Activated naive CD4-positive, alpha-beta T cell treated with anti-CD3 and anti-CD28 coated beads, Interleukin-2, amount 50 U/mL, for 72 hours (primary cell): ENCODE measurements at regions not wholly inside any gene's neighbourhood (a gene's known extent, or its start where the extent isn't known, plus 50 kb on each side); places are given as distances from the start of the nearest gene placed in this dataset.

Experiments used
- ATAC-seq, 2 donors: fragments of 150-1000 bp; cut with Tn5 transposase; 2 replicates each; pipeline ENCODE4 v1.10.0; 2021; ENCODE audit warnings: mild to moderate bottlenecking in 2 of 2, moderate library complexity in 2 of 2
- DNase-seq, 2 donors: peaks; one replicate each; pipeline ENCODE4 v3.0.0; 2021 to 2022; ENCODE audit warnings: low spot score in 2 of 2
- H3K27ac Mint-ChIP-seq, 2 donors: one replicate each; pipeline ENCODE4 v1.8.0; 2022; ENCODE audit warnings: mild to moderate bottlenecking in 2 of 2, mixed read lengths in 2 of 2
- H3K36me3 Mint-ChIP-seq, 2 donors: one replicate each; pipeline ENCODE4 v1.8.0; 2022; ENCODE audit warnings: mixed read lengths in 2 of 2
- H3K9me3 Mint-ChIP-seq, 2 donors: one replicate each; pipeline ENCODE4 v1.8.0; 2022; ENCODE audit warnings: mixed read lengths in 2 of 2

- DNase-seq (no peak), ATAC-seq (no peak)
- H3K9me3 Mint-ChIP-seq = peaks cover 4% of the 10 kb centered on the region in 2 donors
Measured at GRCh38 chr3:135691240-135691639, 274.3 kb upstream of the PPP2R3A start.

GRCh38 chr3:135694142-135694541, 271.4 kb upstream of the PPP2R3A start:
- DNase-seq (no peak), ATAC-seq (no peak)
- Mint-ChIP-seq H3K9me3 (peaks cover 0 to 4% of the 10 kb centered on the region in 2 donors), H3K36me3 (no peaks in the 10 kb centered on the region), H3K27ac (no peak overlapping the region)

More at GRCh38 chr3:135691240-135691639, 274.3 kb upstream of the PPP2R3A start:
- Mint-ChIP-seq H3K27ac (no peak overlapping the region), H3K36me3 (no peaks in the 10 kb centered on the region)

GRCh38 chr3:135699741-135700140, 265.8 kb upstream of the PPP2R3A start:
- Mint-ChIP-seq H3K9me3 (no peaks in the 10 kb centered on the region), H3K27ac (no peak overlapping the region), H3K36me3 (no peaks in the 10 kb centered on the region)
- no peak for ATAC-seq
- no peak for DNase-seq

- no peak for ATAC-seq
- no peak for DNase-seq
- Mint-ChIP-seq H3K9me3 (no peaks in the 10 kb centered on the region), H3K27ac (no peak overlapping the region), H3K36me3 (no peaks in the 10 kb centered on the region)
Measured at GRCh38 chr3:135706758-135707375, 258.7 kb upstream of the PPP2R3A start.

GRCh38 chr3:135719449-135719848, 246.1 kb upstream of the PPP2R3A start:
- DNase-seq = no peak
- Mint-ChIP-seq H3K36me3 (no peaks in the 10 kb centered on the region), H3K27ac (no peak overlapping the region), H3K9me3 (peaks cover 13 to 14% of the 10 kb centered on the region in 2 donors)
- ATAC-seq = no peak

- H3K9me3 Mint-ChIP-seq = peaks cover 32 to 39% of the 10 kb centered on the region in 2 donors
- H3K27ac Mint-ChIP-seq = no peak overlapping the region
- peaks cover 0 to 5% of the 10 kb centered on the region in 2 donors for H3K36me3 Mint-ChIP-seq
- DNase-seq (no peak), ATAC-seq (no peak)
Measured at GRCh38 chr3:135728007-135728721, 237.4 kb upstream of the PPP2R3A start.

- ATAC-seq = no peak
- Mint-ChIP-seq H3K27ac (no peak overlapping the region), H3K36me3 (peaks cover 9 to 11% of the 10 kb centered on the region in 2 donors), H3K9me3 (peaks cover 29 to 30% of the 10 kb centered on the region in 2 donors)
- no peak for DNase-seq
Measured at GRCh38 chr3:135731546-135731945, 234.0 kb upstream of the PPP2R3A start.

GRCh38 chr3:135736740-135737139, 228.8 kb upstream of the PPP2R3A start:
- peaks cover 9 to 16% of the 10 kb centered on the region in 2 donors for H3K36me3 Mint-ChIP-seq
- ATAC-seq = no peak
- no peak overlapping the region for H3K27ac Mint-ChIP-seq
- peaks cover 19 to 32% of the 10 kb centered on the region in 2 donors for H3K9me3 Mint-ChIP-seq
- peak in 1 of 2 donors; percentile 6 for DNase-seq

- DNase-seq (no peak), ATAC-seq (no peak)
- H3K36me3 Mint-ChIP-seq = peaks cover 9 to 13% of the 10 kb centered on the region in 2 donors
- H3K27ac Mint-ChIP-seq = no peak overlapping the region
- H3K9me3 Mint-ChIP-seq = peaks cover 16 to 22% of the 10 kb centered on the region in 2 donors
Measured at GRCh38 chr3:135739779-135740178, 225.7 kb upstream of the PPP2R3A start.

GRCh38 chr3:135740211-135740610, 225.3 kb upstream of the PPP2R3A start:
- H3K36me3 Mint-ChIP-seq = peaks cover 9 to 10% of the 10 kb centered on the region in 2 donors
- peaks cover 16 to 19% of the 10 kb centered on the region in 2 donors for H3K9me3 Mint-ChIP-seq
- DNase-seq (no peak), ATAC-seq (no peak)
- H3K27ac Mint-ChIP-seq = no peak overlapping the region

GRCh38 chr3:135740751-135741150, 224.8 kb upstream of the PPP2R3A start:
- Mint-ChIP-seq H3K9me3 (peaks cover 14 to 18% of the 10 kb centered on the region in 2 donors), H3K27ac (no peak overlapping the region), H3K36me3 (peaks cover 8% of the 10 kb centered on the region in 2 donors)
- ATAC-seq = no peak
- DNase-seq = no peak

GRCh38 chr3:135751991-135752390, 213.5 kb upstream of the PPP2R3A start:
- H3K9me3 Mint-ChIP-seq = peaks cover 0 to under 1% of the 10 kb centered on the region in 2 donors
- no peak for ATAC-seq
- no peaks in the 10 kb centered on the region for H3K36me3 Mint-ChIP-seq
- no peak overlapping the region for H3K27ac Mint-ChIP-seq
- DNase-seq = no peak

GRCh38 chr3:135752851-135753250, 212.7 kb upstream of the PPP2R3A start:
- H3K36me3 Mint-ChIP-seq = no peaks in the 10 kb centered on the region
- no peak overlapping the region for H3K27ac Mint-ChIP-seq
- ATAC-seq (no peak), DNase-seq (no peak)
- peaks cover 0 to 3% of the 10 kb centered on the region in 2 donors for H3K9me3 Mint-ChIP-seq

GRCh38 chr3:135753506-135753905, 212.0 kb upstream of the PPP2R3A start:
- ATAC-seq = no peak
- no peak overlapping the region for H3K27ac Mint-ChIP-seq
- no peaks in the 10 kb centered on the region for H3K36me3 Mint-ChIP-seq

GRCh38 chr3:135755330-135756105, 210.0 kb upstream of the PPP2R3A start:
- ATAC-seq = no peak
- no peak for DNase-seq
- Mint-ChIP-seq H3K36me3 (no peaks in the 10 kb centered on the region), H3K9me3 (peaks cover 0 to 8% of the 10 kb centered on the region in 2 donors), H3K27ac (no peak overlapping the region)

More at GRCh38 chr3:135753506-135753905, 212.0 kb upstream of the PPP2R3A start:
- peaks cover 0 to 3% of the 10 kb centered on the region in 2 donors for H3K9me3 Mint-ChIP-seq
- DNase-seq = no peak

GRCh38 chr3:135756106-135756668, 209.3 kb upstream of the PPP2R3A start:
- no peaks in the 10 kb centered on the region for H3K36me3 Mint-ChIP-seq
- no peak for ATAC-seq
- H3K9me3 Mint-ChIP-seq = peaks cover 0 to 8% of the 10 kb centered on the region in 2 donors
- H3K27ac Mint-ChIP-seq = no peak overlapping the region
- DNase-seq = no peak

- H3K9me3 Mint-ChIP-seq = peaks cover 0 to 8% of the 10 kb centered on the region in 2 donors
- H3K27ac Mint-ChIP-seq = no peak overlapping the region
- no peak for DNase-seq
- ATAC-seq = no peak
- no peaks in the 10 kb centered on the region for H3K36me3 Mint-ChIP-seq
Measured at GRCh38 chr3:135757421-135757820, 208.1 kb upstream of the PPP2R3A start.
